HEK293T (cell line): ENCODE measurements at regions not wholly inside any gene's neighbourhood (a gene's known extent, or its start where the extent isn't known, plus 50 kb on each side); places are given as distances from the start of the nearest gene placed in this dataset.

Experiments
- BHLHE40 ChIP-seq: fragments of 450-650 bp; IDR thresholded peaks from 2 replicates; pipeline ENCODE4 v1.6.1; 2016; ENCODE audit warnings: mild to moderate bottlenecking, moderate library complexity, borderline replicate concordance
- CTBP1 ChIP-seq: fragments of 450-650 bp; IDR thresholded peaks from 2 replicates; pipeline ENCODE4 v1.6.1; 2016; ENCODE audit warnings: borderline replicate concordance
- ELF4 ChIP-seq: fragments of 450-650 bp; IDR thresholded peaks from 2 replicates; pipeline ENCODE4 v1.6.1; 2017; ENCODE audit warnings: antibody characterized with exemption
- FOXA1 ChIP-seq: fragments of 450-650 bp; IDR thresholded peaks from 2 replicates; pipeline ENCODE4 v1.6.1; 2016; ENCODE audit warnings: mild to moderate bottlenecking
- FOXK2 ChIP-seq: fragments of 450-650 bp; IDR thresholded peaks from 2 replicates; pipeline ENCODE4 v1.6.1; 2016; ENCODE audit warnings: mild to moderate bottlenecking
- FOXM1 ChIP-seq: fragments of 450-650 bp; IDR thresholded peaks from 2 replicates; pipeline ENCODE4 v1.6.1; 2017; ENCODE audit warnings: mild to moderate bottlenecking, borderline replicate concordance
- HDGF ChIP-seq: fragments of 450-650 bp; IDR thresholded peaks from 2 replicates; pipeline ENCODE4 v1.6.1; 2017; ENCODE audit warnings: antibody characterized with exemption, borderline replicate concordance
- LEF1 ChIP-seq: fragments of 450-650 bp; IDR thresholded peaks from 2 replicates; pipeline ENCODE4 v1.6.1; 2017; ENCODE audit warnings: mild to moderate bottlenecking, borderline replicate concordance
- SP1 ChIP-seq: fragments of 450-650 bp; IDR thresholded peaks from 2 replicates; pipeline ENCODE4 v1.6.1; 2017
- SUZ12 ChIP-seq: fragments of 450-650 bp; IDR thresholded peaks from 2 replicates; pipeline ENCODE4 v1.6.1; 2016; ENCODE audit warnings: mild to moderate bottlenecking
- TARDBP ChIP-seq: fragments of 450-650 bp; IDR thresholded peaks from 2 replicates; pipeline ENCODE4 v1.6.1; 2016
- ZNF384 ChIP-seq: fragments of 450-650 bp; IDR thresholded peaks from 2 replicates; pipeline ENCODE4 v1.6.1; 2016
- TF ChIP-seq, protein P1 (sequence below): fragments of 450-650 bp; IDR thresholded peaks from 2 replicates; pipeline ENCODE4 v1.6.1; 2016

GRCh38 chr7:24151944-24152343, 132.0 kb upstream of the NPY start:
- TF ChIP-seq SUZ12 (no peak), CTBP1 (no peak), BHLHE40 (no peak), FOXA1 (no peak), HDGF (no peak), LEF1 (no peak), FOXM1 (no peak), ZNF384 (no peak), FOXK2 (no peak), SP1 (no peak), TARDBP (no peak), ELF4 (no peak)
- TF ChIP-seq, protein P1, sequence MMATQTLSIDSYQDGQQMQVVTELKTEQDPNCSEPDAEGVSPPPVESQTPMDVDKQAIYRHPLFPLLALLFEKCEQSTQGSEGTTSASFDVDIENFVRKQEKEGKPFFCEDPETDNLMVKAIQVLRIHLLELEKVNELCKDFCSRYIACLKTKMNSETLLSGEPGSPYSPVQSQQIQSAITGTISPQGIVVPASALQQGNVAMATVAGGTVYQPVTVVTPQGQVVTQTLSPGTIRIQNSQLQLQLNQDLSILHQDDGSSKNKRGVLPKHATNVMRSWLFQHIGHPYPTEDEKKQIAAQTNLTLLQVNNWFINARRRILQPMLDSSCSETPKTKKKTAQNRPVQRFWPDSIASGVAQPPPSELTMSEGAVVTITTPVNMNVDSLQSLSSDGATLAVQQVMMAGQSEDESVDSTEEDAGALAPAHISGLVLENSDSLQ, result no peak
